ENCODE measurements at regions not wholly inside any gene's neighbourhood (a gene's known extent, or its start where the extent isn't known, plus 50 kb on each side); places are given as distances from the start of the nearest gene placed in this dataset.

DNA sequence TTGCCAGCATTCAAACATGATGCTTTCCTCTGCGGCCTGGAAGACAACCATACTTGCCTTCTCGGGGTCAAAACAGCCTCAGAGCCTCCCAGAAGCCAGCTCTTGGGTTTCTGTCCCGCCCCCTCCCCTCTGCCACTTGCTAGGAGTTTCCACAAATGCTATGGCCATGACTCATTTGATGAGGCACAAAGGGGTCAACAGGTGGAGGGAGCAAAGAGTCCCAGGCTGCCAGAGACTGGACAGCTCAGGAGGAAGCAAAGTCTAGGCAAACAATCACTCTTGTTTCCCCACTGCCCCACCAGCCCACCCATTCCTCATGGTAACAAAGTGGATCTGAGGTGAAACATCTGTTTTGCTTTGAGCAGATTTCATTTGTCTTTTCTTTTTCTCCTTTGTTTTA, 551.1 kb downstream of the TNS1 start:
- POLR2A ChIA-PET, result no interaction called here
- Mint-ChIP-seq H3K4me3 (no peak overlapping the region), H3K36me3 (ENCODE audit: low read depth) (no peaks in the 10 kb centered on the region), H3K4me1 (no peaks in the 10 kb centered on the region), H3K27me3 (no peaks in the 10 kb centered on the region), H3K27ac (no peak overlapping the region), H3K9me3 (no peaks in the 10 kb centered on the region)
- TF ChIP-seq CTCF (IDR thresholded peaks at IDR 0.05), result no peak
- CTCF ChIA-PET, result no interaction called here
- intact Hi-C loops (cut with micrococcal nuclease), result no loop called here
- ATAC-seq (ENCODE audit: low read depth) (no peak), DNase-seq (no peak)

DNA sequence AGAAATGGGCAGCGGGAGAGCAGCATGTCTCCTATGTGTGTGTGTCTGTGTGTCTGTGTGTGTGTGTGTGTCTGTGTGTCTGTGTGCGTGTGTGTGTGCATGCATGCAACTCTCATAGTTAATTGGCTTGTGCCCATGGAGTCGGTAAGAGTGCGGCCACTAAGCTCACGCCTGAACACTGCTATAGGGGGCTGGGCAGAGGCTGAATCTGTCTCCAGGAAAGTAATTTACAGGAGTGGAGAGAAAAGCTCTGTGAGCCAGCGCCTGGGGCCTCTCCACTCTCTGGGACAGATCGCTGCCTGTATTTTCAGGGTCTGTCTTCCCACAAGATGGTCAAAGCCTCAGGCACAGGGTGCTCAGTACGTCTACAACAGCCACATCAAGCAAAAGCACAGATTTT, 553.4 kb downstream of the TNS1 start:
- TF ChIP-seq CTCF (IDR thresholded peaks at IDR 0.05), result no peak
- ATAC-seq (ENCODE audit: low read depth) (no peak), DNase-seq (no peak)
- intact Hi-C loops (cut with micrococcal nuclease), result no loop called here
- H3K9me3 Mint-ChIP-seq, result no peaks in the 10 kb centered on the region
- no peak overlapping the region for H3K4me3 Mint-ChIP-seq
- ChIA-PET CTCF (no interaction called here), POLR2A (no interaction called here)
- peaks cover 2% of the 10 kb centered on the region for H3K4me1 Mint-ChIP-seq
- H3K27me3 Mint-ChIP-seq, result no peaks in the 10 kb centered on the region
- no peaks in the 10 kb centered on the region for H3K36me3 Mint-ChIP-seq (ENCODE audit: low read depth)
- no peak overlapping the region for H3K27ac Mint-ChIP-seq

GRCh38 chr2:217448860-217449259, 553.9 kb downstream of the TNS1 start:
- ChIA-PET POLR2A (no interaction called here), CTCF (no interaction called here)
- Mint-ChIP-seq H3K36me3 (ENCODE audit: low read depth) (no peaks in the 10 kb centered on the region), H3K27ac (no peak overlapping the region), H3K4me1 (peaks cover 2% of the 10 kb centered on the region), H3K4me3 (no peak overlapping the region), H3K9me3 (no peaks in the 10 kb centered on the region), H3K27me3 (no peaks in the 10 kb centered on the region)
- intact Hi-C loops (cut with micrococcal nuclease), result no loop called here
- TF ChIP-seq CTCF (IDR thresholded peaks at IDR 0.05), result no peak
- DNase-seq (no peak), ATAC-seq (ENCODE audit: low read depth) (no peak)

GRCh38 chr2:217445723-217446122, 557.1 kb downstream of the TNS1 start:
- intact Hi-C loops (cut with micrococcal nuclease), result no loop called here
- peaks cover 2% of the 10 kb centered on the region for H3K4me1 Mint-ChIP-seq
- TF ChIP-seq CTCF (IDR thresholded peaks at IDR 0.05), result no peak
- no peak overlapping the region for H3K4me3 Mint-ChIP-seq
- H3K27me3 Mint-ChIP-seq, result no peaks in the 10 kb centered on the region
- CTCF ChIA-PET, result no interaction called here
- H3K27ac Mint-ChIP-seq, result no peak overlapping the region
- ATAC-seq (ENCODE audit: low read depth) (no peak), DNase-seq (no peak)
- POLR2A ChIA-PET, result no interaction called here
- H3K9me3 Mint-ChIP-seq, result no peaks in the 10 kb centered on the region
- peaks cover 1% of the 10 kb centered on the region for H3K36me3 Mint-ChIP-seq (ENCODE audit: low read depth)

GRCh38 chr2:217444932-217445331, 557.9 kb downstream of the TNS1 start:
- TF ChIP-seq CTCF (IDR thresholded peaks at IDR 0.05), result no peak
- POLR2A ChIA-PET, result no interaction called here
- Mint-ChIP-seq H3K27ac (no peak overlapping the region), H3K4me1 (peaks cover 5% of the 10 kb centered on the region), H3K9me3 (no peaks in the 10 kb centered on the region), H3K27me3 (no peaks in the 10 kb centered on the region), H3K4me3 (no peak overlapping the region), H3K36me3 (ENCODE audit: low read depth) (peaks cover 1% of the 10 kb centered on the region)
- intact Hi-C loops (cut with micrococcal nuclease), result no loop called here
- CTCF ChIA-PET, result no interaction called here
- no peak for DNase-seq
- ATAC-seq (ENCODE audit: low read depth), result no peak

Measured in activated B cell treated with CpG ODN at 0.5 μM for 24 hours (primary cell).